Prostate gland (tissue), 2 donors: ENCODE measurements at regions not wholly inside any gene's neighbourhood (a gene's known extent, or its start where the extent isn't known, plus 50 kb on each side); places are given as distances from the start of the nearest gene placed in this dataset.

Source experiments
- CTCF ChIP-seq, 4 experiments: fragments of 200-600 bp in 2 of 4; fragments of 450-650 bp in 2 of 4; sonication (generic) in 2 of 4; IDR thresholded peaks; 1 replicate in 3 of 4; 2 replicates in 1 of 4; pipeline ENCODE4 v1.5.1; 2016 to 2019; ENCODE audit warnings: antibody characterized with exemption in 4 of 4, mild to moderate bottlenecking in 2 of 4, moderate library complexity in 2 of 4
- POLR2A ChIP-seq: fragments of 450-650 bp; IDR thresholded peaks from one replicate; pipeline ENCODE4 v1.6.1; 2016; ENCODE audit warnings: antibody characterized with exemption, mild to moderate bottlenecking

- TF ChIP-seq POLR2A (no peak), CTCF (IDR thresholded peaks at IDR 0.05) (no peak)
These were observed 250.3 kb downstream of the ANAPC1 start for GRCh38 chr2:111633643-111634042.
